Stimulated activated CD8-positive, alpha-beta memory T cell treated with anti-CD3 and anti-CD28 coated beads, Interleukin-12 subunit alpha, Interleukin-12 subunit beta, amount 100 ng/mL, for 24 hours (primary cell): ENCODE measurements at regions not wholly inside any gene's neighbourhood (a gene's known extent, or its start where the extent isn't known, plus 50 kb on each side); places are given as distances from the start of the nearest gene placed in this dataset.
"Not testable (repeated sequence)": the region's sequence is repeated elsewhere in the genome, so short reads cannot be mapped to it uniquely, and the experiment has no call there.

Experiments used
- DNase-seq: peaks from one replicate; pipeline ENCODE4 v3.0.0-alpha.2; 2020; ENCODE audit errors: extremely low read depth

- no peak for DNase-seq
Measured at GRCh38 chr6:145271577-145271976, 463.7 kb downstream of the EPM2A start.

- DNase-seq, result no peak
Measured at GRCh38 chr6:145272246-145272645, 463.1 kb downstream of the EPM2A start.

- no peak for DNase-seq
Measured at GRCh38 chr6:145273136-145273535, 462.2 kb downstream of the EPM2A start.

- DNase-seq, result no peak
Measured at GRCh38 chr6:145274083-145274482, 461.2 kb downstream of the EPM2A start.

- DNase-seq, result no peak
Measured at GRCh38 chr6:145275019-145275418, 460.3 kb downstream of the EPM2A start.

GRCh38 chr6:145275787-145276186 lies 459.5 kb downstream of the EPM2A start:
- DNase-seq, result no peak

GRCh38 chr6:145276756-145277155 lies 458.6 kb downstream of the EPM2A start:
- DNase-seq, result no peak

GRCh38 chr6:145277358-145278086 lies 457.8 kb downstream of the EPM2A start:
- no peak for DNase-seq

- no peak for DNase-seq
Measured at GRCh38 chr6:145278163-145278807, 457.0 kb downstream of the EPM2A start.

GRCh38 chr6:145279551-145279950 lies 455.8 kb downstream of the EPM2A start:
- no peak for DNase-seq

- no peak for DNase-seq
Measured at GRCh38 chr6:145279993-145280392, 455.3 kb downstream of the EPM2A start.

- not testable (repeated sequence) for DNase-seq
Measured at GRCh38 chr6:145283209-145283608, 452.1 kb downstream of the EPM2A start.

GRCh38 chr6:145283856-145284255 lies 451.5 kb downstream of the EPM2A start:
- no peak for DNase-seq

- no peak for DNase-seq
Measured at GRCh38 chr6:145286916-145287315, 448.4 kb downstream of the EPM2A start.

- DNase-seq, result no peak
Measured at GRCh38 chr6:145289573-145289972, 445.7 kb downstream of the EPM2A start.

- no peak for DNase-seq
Measured at GRCh38 chr6:145290122-145290521, 445.2 kb downstream of the EPM2A start.

- DNase-seq, result no peak
Measured at GRCh38 chr6:145292066-145292465, 443.3 kb downstream of the EPM2A start.

- no peak for DNase-seq
Measured at GRCh38 chr6:145294942-145295341, 440.4 kb downstream of the EPM2A start.

GRCh38 chr6:145295746-145296145 lies 439.6 kb downstream of the EPM2A start:
- DNase-seq, result no peak

- DNase-seq, result no peak
Measured at GRCh38 chr6:145305670-145306069, 429.6 kb downstream of the EPM2A start.

- no peak for DNase-seq
Measured at GRCh38 chr6:145306489-145306888, 428.8 kb downstream of the EPM2A start.

GRCh38 chr6:145309842-145310535 lies 425.3 kb downstream of the EPM2A start:
- no peak for DNase-seq

GRCh38 chr6:145312481-145312880 lies 422.8 kb downstream of the EPM2A start:
- no peak for DNase-seq
